ENCODE measurements at regions not wholly inside any gene's neighbourhood (a gene's known extent, or its start where the extent isn't known, plus 50 kb on each side); places are given as distances from the start of the nearest gene placed in this dataset.
"Not testable (repeated sequence)": the region's sequence is repeated elsewhere in the genome, so short reads cannot be mapped to it uniquely, and the experiment has no call there.

DNA sequence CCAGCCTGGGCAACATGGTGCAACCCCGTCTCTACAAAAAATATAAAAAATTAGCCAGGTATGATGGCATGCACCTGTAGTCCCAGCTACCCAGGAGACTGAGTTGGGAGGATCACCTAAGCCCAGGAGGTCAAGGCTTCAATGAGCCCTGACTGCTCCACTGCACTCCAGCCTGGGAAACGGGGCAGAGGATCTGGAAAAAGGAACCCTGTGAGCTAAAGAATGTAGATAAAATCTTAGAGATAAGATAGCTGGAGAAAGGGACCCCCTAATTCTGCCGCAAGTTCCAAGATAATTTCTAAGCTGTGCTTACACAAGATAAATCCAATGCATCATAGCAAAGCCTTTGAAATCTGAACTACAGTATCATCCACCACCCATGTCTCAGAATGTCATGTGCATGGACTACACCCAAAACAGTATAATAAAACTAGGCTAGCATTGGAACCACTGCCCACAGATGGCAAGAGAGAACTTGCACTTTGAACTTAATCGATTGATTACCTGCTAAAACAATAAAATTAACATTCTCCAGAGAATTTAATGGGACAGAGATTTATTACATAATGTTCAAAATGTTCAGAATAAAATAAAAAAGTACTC, 99.9 kb downstream of the TRIM42 start:
- Histone ChIP-seq H2AFZ (ENCODE audit: low read depth, low read length, severe bottlenecking) (no peak overlapping the region), H3K9ac (ENCODE audit: low read length) (no peak overlapping the region), H3K36me3 (ENCODE audit: low read length) (no peaks in the 10 kb centered on the region), H3F3A (ENCODE audit: insufficient read depth) (no peaks in the 10 kb centered on the region), H3K9me3 (ENCODE audit: insufficient read depth, low read length) (no peaks in the 10 kb centered on the region), H3K4me3 (ENCODE audit: insufficient read depth, low read length, poor library complexity, severe bottlenecking) (no peak overlapping the region), H3K4me2 (ENCODE audit: low read depth, low read length, poor library complexity, severe bottlenecking) (no peak overlapping the region), H3K9me2 (replicated peaks; ENCODE audit: insufficient read depth, low read length) (no peaks in the 10 kb centered on the region), H3K27ac (ENCODE audit: low read depth, low read length) (no peak overlapping the region), H4K20me1 (ENCODE audit: low read depth, low read length) (no peaks in the 10 kb centered on the region), H3K79me2 (ENCODE audit: insufficient read depth, low read length) (no peaks in the 10 kb centered on the region), H3K27me3 (ENCODE audit: low read length) (no peaks in the 10 kb centered on the region)
- TF ChIP-seq, protein P1, sequence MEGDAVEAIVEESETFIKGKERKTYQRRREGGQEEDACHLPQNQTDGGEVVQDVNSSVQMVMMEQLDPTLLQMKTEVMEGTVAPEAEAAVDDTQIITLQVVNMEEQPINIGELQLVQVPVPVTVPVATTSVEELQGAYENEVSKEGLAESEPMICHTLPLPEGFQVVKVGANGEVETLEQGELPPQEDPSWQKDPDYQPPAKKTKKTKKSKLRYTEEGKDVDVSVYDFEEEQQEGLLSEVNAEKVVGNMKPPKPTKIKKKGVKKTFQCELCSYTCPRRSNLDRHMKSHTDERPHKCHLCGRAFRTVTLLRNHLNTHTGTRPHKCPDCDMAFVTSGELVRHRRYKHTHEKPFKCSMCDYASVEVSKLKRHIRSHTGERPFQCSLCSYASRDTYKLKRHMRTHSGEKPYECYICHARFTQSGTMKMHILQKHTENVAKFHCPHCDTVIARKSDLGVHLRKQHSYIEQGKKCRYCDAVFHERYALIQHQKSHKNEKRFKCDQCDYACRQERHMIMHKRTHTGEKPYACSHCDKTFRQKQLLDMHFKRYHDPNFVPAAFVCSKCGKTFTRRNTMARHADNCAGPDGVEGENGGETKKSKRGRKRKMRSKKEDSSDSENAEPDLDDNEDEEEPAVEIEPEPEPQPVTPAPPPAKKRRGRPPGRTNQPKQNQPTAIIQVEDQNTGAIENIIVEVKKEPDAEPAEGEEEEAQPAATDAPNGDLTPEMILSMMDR (IDR thresholded peaks at IDR 0.05; ENCODE audit: insufficient read depth, low read length, poor library complexity, severe bottlenecking) = no peak
- TF ChIP-seq EZH2phosphoT487 (conservative IDR thresholded peaks at IDR 0.05; ENCODE audit: low read length) = no peak

DNA sequence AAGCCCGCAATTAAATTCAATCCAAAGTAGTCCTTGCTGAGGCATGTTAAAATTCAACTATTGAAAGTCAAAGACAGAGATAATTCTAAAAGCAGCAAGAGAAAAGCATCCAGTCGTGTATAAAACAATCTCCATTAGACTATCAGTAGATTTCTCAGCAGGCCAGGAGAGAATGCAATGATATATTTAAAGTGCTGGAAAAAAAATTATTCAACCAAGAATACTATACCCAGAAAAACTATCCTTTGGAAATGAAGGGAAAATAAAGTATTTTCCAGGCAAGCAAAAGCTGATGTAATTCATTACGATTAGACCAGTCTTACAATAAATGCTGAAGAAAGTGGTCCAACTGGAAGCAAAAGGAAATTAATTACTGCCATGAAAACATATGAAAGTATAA, 113.5 kb downstream of the TRIM42 start:
- H3K9ac ChIP-seq (ENCODE audit: low read length) = no peak overlapping the region
- no peaks in the 10 kb centered on the region; the same call in 1 of the 2 replicates for H4K20me1 ChIP-seq (ENCODE audit: low read depth, low read length)
- no peak overlapping the region for H3K4me3 ChIP-seq (ENCODE audit: insufficient read depth, low read length, poor library complexity, severe bottlenecking)
- H3K27me3 ChIP-seq (ENCODE audit: low read length) = no peaks in the 10 kb centered on the region
- 0 out of 2 replicates have a peak, but pooled peaks cover 6% of the 10 kb centered on the region for H3K9me3 ChIP-seq (ENCODE audit: insufficient read depth, low read length)
- no peaks in the 10 kb centered on the region for H3F3A ChIP-seq (ENCODE audit: insufficient read depth)
- no peak overlapping the region for H3K27ac ChIP-seq (ENCODE audit: low read depth, low read length)
- no peak overlapping the region for H3K4me2 ChIP-seq (ENCODE audit: low read depth, low read length, poor library complexity, severe bottlenecking)
- TF ChIP-seq, protein P1 (IDR thresholded peaks at IDR 0.05; ENCODE audit: insufficient read depth, low read length, poor library complexity, severe bottlenecking) = no peak
- TF ChIP-seq EZH2phosphoT487 (conservative IDR thresholded peaks at IDR 0.05; ENCODE audit: low read length) = no peak
- H3K79me2 ChIP-seq (ENCODE audit: insufficient read depth, low read length) = no peaks in the 10 kb centered on the region
- H2AFZ ChIP-seq (ENCODE audit: low read depth, low read length, severe bottlenecking) = no peak overlapping the region
- no peaks in the 10 kb centered on the region for H3K36me3 ChIP-seq (ENCODE audit: low read length)
- H3K9me2 ChIP-seq (replicated peaks; ENCODE audit: insufficient read depth, low read length) = no peaks in the 10 kb centered on the region

DNA sequence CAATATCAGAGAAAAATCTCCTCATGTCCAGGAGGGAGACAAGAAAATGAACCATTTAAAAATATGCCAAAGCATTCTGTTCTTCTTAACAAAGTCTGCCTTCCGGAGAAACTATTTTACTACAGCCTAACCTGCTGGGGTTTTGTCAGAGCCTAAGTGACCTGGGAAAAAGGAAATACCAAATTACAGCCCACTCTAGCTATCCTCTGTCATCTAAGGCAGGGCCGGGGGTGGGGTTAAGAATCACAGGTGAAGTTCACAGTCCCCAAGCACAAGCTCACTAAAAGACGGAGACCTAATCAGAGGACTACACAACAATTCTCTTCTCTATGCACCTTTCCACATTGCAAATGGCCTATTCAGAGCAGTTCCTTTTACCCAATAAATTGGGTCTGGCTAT, 116.6 kb downstream of the TRIM42 start:
- no peaks in the 10 kb centered on the region for H3K36me3 ChIP-seq (ENCODE audit: low read length)
- TF ChIP-seq EZH2phosphoT487 (conservative IDR thresholded peaks at IDR 0.05; ENCODE audit: low read length) = no peak
- TF ChIP-seq, protein P1 (IDR thresholded peaks at IDR 0.05; ENCODE audit: insufficient read depth, low read length, poor library complexity, severe bottlenecking) = no peak
- H3F3A ChIP-seq (ENCODE audit: insufficient read depth) = no peaks in the 10 kb centered on the region
- no peaks in the 10 kb centered on the region for H3K9me2 ChIP-seq (replicated peaks; ENCODE audit: insufficient read depth, low read length)
- no peak overlapping the region for H3K27ac ChIP-seq (ENCODE audit: low read depth, low read length)
- H3K4me3 ChIP-seq (ENCODE audit: insufficient read depth, low read length, poor library complexity, severe bottlenecking) = no peak overlapping the region
- no peak overlapping the region for H3K4me2 ChIP-seq (ENCODE audit: low read depth, low read length, poor library complexity, severe bottlenecking)
- H3K27me3 ChIP-seq (ENCODE audit: low read length) = no peaks in the 10 kb centered on the region
- no peak overlapping the region for H3K9ac ChIP-seq (ENCODE audit: low read length)
- H4K20me1 ChIP-seq (ENCODE audit: low read depth, low read length) = no peaks in the 10 kb centered on the region; the same call in 1 of the 2 replicates
- H3K79me2 ChIP-seq (ENCODE audit: insufficient read depth, low read length) = no peaks in the 10 kb centered on the region
- H3K9me3 ChIP-seq (ENCODE audit: insufficient read depth, low read length) = 0 out of 2 replicates have a peak, but pooled peaks cover 6% of the 10 kb centered on the region
- no peak overlapping the region for H2AFZ ChIP-seq (ENCODE audit: low read depth, low read length, severe bottlenecking)

DNA sequence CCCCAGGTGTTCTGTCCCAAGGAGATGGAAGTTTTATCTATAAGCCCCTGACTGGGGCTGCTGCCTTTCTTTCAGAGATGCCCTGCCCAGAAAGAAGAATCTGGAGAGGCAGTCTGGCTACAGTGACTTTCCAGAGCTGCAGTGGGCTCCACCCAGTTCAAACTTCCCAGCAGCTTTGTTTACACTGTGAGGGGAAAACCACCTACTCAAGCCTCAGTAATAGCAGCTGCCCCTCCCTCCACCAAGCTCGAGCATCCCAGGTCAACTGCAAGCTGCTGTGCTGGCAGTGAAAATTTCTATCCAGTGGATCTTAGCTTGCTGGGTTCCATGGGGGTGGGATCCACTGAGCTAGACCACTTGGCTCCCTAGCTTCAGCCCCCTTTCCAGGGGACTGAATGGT, 125.0 kb downstream of the TRIM42 start:
- not testable (repeated sequence) for H3K27me3 ChIP-seq (ENCODE audit: low read length); H3F3A ChIP-seq (ENCODE audit: insufficient read depth); H2AFZ ChIP-seq (ENCODE audit: low read depth, low read length, severe bottlenecking); H3K9me2 ChIP-seq (replicated peaks; ENCODE audit: insufficient read depth, low read length); H3K79me2 ChIP-seq (ENCODE audit: insufficient read depth, low read length); H4K20me1 ChIP-seq (ENCODE audit: low read depth, low read length); H3K9me3 ChIP-seq (ENCODE audit: insufficient read depth, low read length); H3K9ac ChIP-seq (ENCODE audit: low read length); H3K4me3 ChIP-seq (ENCODE audit: insufficient read depth, low read length, poor library complexity, severe bottlenecking); H3K27ac ChIP-seq (ENCODE audit: low read depth, low read length); H3K36me3 ChIP-seq (ENCODE audit: low read length); H3K4me2 ChIP-seq (ENCODE audit: low read depth, low read length, poor library complexity, severe bottlenecking)

Measured in SU-DHL-6 (cell line).